SK-N-MC (cell line): ENCODE measurements at regions not wholly inside any gene's neighbourhood (a gene's known extent, or its start where the extent isn't known, plus 50 kb on each side); places are given as distances from the start of the nearest gene placed in this dataset.

Experiments
- EZH2 ChIP-seq: fragments of 200-600 bp; sonication (generic); IDR thresholded peaks from one replicate; pipeline ENCODE4 v1.6.1; 2017; ENCODE audit warnings: antibody characterized with exemption
- FOXP2 ChIP-seq: optimal IDR thresholded peaks from 2 replicates; pipeline ENCODE3; 2011; ENCODE audit warnings: mild to moderate bottlenecking, moderate library complexity; ENCODE audit not compliant: insufficient read depth; ENCODE audit errors: extremely low read length, control extremely low read depth
- POLR2AphosphoS5 ChIP-seq: IDR thresholded peaks from 2 replicates; pipeline ENCODE4 v1.6.1; 2012; ENCODE audit warnings: mild to moderate bottlenecking, low read depth, low read length, borderline replicate concordance

DNA sequence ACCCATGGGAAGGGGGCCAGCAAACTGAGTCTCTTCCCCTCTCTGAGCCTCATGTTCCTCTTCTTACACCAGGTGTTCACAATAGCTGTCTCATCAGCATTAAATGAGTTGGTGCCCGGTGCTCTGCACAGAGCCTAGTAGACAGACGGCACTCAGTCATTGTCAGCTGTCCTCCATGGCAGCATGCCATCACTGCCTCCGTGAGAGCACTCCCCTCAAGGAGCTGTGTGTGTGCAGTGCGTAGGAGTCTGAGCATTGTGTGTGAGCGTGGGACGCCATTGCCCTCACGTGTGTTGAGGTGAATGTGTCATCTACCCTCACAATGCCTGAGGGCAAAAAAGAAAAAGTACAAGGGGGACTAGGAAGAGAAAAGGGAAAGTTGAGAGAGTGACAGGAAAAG lies 536.5 kb downstream of the CDK5RAP2 start:
- no peak for TF ChIP-seq POLR2AphosphoS5
- TF ChIP-seq EZH2, result no peak
- TF ChIP-seq FOXP2, result no peak
